PC-9 (cell line): ENCODE measurements at regions not wholly inside any gene's neighbourhood (a gene's known extent, or its start where the extent isn't known, plus 50 kb on each side); places are given as distances from the start of the nearest gene placed in this dataset.

ENCODE experiments used
- EZH2 ChIP-seq: fragments of 200-600 bp; sonication (generic); IDR thresholded peaks from 2 replicates; pipeline ENCODE4 v1.8.0; 2017; ENCODE audit warnings: antibody characterized with exemption, low read depth
- TF ChIP-seq, protein P1 (sequence below): fragments of 200-600 bp; sonication (generic); conservative IDR thresholded peaks from 2 replicates; pipeline ENCODE4 v1.6.1; 2017; ENCODE audit warnings: mixed run types, antibody characterized with exemption, mild to moderate bottlenecking, moderate library complexity

DNA sequence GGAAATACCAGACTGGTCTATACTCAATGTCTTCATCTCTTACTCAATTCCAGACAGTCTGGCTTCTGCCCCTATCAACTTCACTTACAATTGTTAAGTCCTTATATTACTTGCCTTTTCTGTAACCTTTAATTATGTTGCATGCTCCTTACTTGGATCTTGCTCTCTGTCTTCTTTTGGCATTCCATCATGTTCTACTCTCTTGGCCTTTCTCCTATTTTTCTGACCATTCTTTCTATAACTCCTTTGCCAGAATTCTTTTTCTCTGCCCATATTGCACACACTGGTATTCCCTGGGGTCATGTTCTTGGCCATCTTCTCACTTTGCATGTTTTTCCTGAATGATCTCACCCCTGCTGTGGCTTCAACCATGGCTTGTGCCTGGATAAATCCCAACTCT is 209.8 kb upstream of the ZNF462 start:
- TF ChIP-seq, protein P1, sequence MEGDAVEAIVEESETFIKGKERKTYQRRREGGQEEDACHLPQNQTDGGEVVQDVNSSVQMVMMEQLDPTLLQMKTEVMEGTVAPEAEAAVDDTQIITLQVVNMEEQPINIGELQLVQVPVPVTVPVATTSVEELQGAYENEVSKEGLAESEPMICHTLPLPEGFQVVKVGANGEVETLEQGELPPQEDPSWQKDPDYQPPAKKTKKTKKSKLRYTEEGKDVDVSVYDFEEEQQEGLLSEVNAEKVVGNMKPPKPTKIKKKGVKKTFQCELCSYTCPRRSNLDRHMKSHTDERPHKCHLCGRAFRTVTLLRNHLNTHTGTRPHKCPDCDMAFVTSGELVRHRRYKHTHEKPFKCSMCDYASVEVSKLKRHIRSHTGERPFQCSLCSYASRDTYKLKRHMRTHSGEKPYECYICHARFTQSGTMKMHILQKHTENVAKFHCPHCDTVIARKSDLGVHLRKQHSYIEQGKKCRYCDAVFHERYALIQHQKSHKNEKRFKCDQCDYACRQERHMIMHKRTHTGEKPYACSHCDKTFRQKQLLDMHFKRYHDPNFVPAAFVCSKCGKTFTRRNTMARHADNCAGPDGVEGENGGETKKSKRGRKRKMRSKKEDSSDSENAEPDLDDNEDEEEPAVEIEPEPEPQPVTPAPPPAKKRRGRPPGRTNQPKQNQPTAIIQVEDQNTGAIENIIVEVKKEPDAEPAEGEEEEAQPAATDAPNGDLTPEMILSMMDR, result no peak
- no peak for TF ChIP-seq EZH2
